ENCODE measurements at regions not wholly inside any gene's neighbourhood (a gene's known extent, or its start where the extent isn't known, plus 50 kb on each side); places are given as distances from the start of the nearest gene placed in this dataset.
"Not testable (repeated sequence)": the region's sequence is repeated elsewhere in the genome, so short reads cannot be mapped to it uniquely, and the experiment has no call there.

DNA sequence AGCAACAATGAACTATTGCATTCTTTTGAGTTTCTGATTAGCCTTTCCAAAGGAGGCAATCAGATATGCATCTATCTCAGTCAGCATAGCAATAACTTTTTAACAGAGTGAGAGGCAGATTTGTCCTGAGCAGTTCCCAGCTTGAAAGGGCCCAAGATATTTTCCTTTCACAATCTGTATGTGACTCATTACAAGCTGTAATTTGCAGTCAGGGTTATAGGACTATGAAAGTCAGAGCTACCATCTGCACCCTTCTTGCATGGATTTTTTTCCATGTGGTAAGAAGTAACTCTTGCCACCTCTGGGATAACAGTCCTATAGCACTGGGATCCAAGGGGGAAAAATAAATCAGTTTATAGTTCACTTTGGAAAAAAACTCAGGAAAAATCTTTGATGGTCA is 318.2 kb upstream of the RGS17 start (continued):
- TF ChIP-seq PREB (CRISPR knock-in tag; IDR thresholded peaks at IDR 0.05) (no peak), TMF1 (CRISPR knock-in tag; IDR thresholded peaks at IDR 0.05; ENCODE audit: low read depth) (no peak)
- TF ChIP-seq, protein P1, sequence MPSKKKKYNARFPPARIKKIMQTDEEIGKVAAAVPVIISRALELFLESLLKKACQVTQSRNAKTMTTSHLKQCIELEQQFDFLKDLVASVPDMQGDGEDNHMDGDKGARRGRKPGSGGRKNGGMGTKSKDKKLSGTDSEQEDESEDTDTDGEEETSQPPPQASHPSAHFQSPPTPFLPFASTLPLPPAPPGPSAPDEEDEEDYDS (CRISPR knock-in tag; IDR thresholded peaks at IDR 0.05): no peak

GRCh38 chr6:153442749-153443148 is 311.7 kb upstream of the RGS17 start:
- BruUV-seq (replicated peaks); FAIRE-seq; H3K4me3 ChIP-seq (replicated peaks in 1 of 3; ENCODE audit: insufficient read depth in 1 of 3, low read depth in 2 of 3, low read length in 3 of 3); H2AFZ ChIP-seq (ENCODE audit: low read length); H3K36me3 ChIP-seq (replicated peaks in 1 of 2; ENCODE audit: control insufficient read depth in 1 of 2, insufficient read depth in 2 of 2, low read length in 2 of 2); intact Hi-C loops (cut with micrococcal nuclease; ENCODE audit: unreplicated experiment); H3K9ac ChIP-seq (ENCODE audit: insufficient read depth, low read depth, low read length); H3K27me3 ChIP-seq (ENCODE audit: control insufficient read depth in 1 of 2, insufficient read depth in 2 of 2, low read length in 2 of 2); CTCF ChIA-PET (ENCODE audit: low intra/inter-chr PET ratio, low total read pairs); in situ Hi-C loops (cut with HindIII; ENCODE audit: extremely low pct_ligation_motif_present, low pct_unique_long_range_greater_than_20kb); ATAC-seq; H4K20me1 ChIP-seq (ENCODE audit: insufficient read depth, low read length); H3K79me2 ChIP-seq (ENCODE audit: insufficient read depth, low read length); POLR2A ChIA-PET; H3K4me1 ChIP-seq (ENCODE audit: insufficient read depth, low read length); H3K27ac ChIP-seq (ENCODE audit: extremely low read length, insufficient read depth, low read length); DNase-seq (ENCODE audit: low spot score); H3K4me2 ChIP-seq (ENCODE audit: low read depth, low read length): not testable (repeated sequence)
- H3K9me3 ChIP-seq (ENCODE audit: low read length): peaks cover 13% of the 10 kb centered on the region
- WGBS (ENCODE audit: low lambda C conversion rate): 5% methylated on average over 2 of the region's 2 CpGs

GRCh38 chr6:153442096-153442495 is 311.0 kb upstream of the RGS17 start:
- in situ Hi-C loops (cut with HindIII; ENCODE audit: extremely low pct_ligation_motif_present, low pct_unique_long_range_greater_than_20kb) (no loop called here), intact Hi-C loops (cut with micrococcal nuclease; ENCODE audit: unreplicated experiment) (no loop called here)
- ChIA-PET POLR2A (no interaction called here), CTCF (ENCODE audit: low intra/inter-chr PET ratio, low total read pairs) (no interaction called here)
- Histone ChIP-seq H3K9me3 (ENCODE audit: low read length) (0 out of 2 replicates have a peak, but pooled peaks cover 8% of the 10 kb centered on the region), H3K27ac (ENCODE audit: extremely low read length, insufficient read depth, low read length) (no peak overlapping the region), H2AFZ (ENCODE audit: low read length) (no peak overlapping the region), H3K27me3 (ENCODE audit: control insufficient read depth in 1 of 2, insufficient read depth in 2 of 2, low read length in 2 of 2) (no peaks in the 10 kb centered on the region), H3K36me3 (replicated peaks in 1 of 2; ENCODE audit: control insufficient read depth in 1 of 2, insufficient read depth in 2 of 2, low read length in 2 of 2) (no peaks in the 10 kb centered on the region), H3K79me2 (ENCODE audit: insufficient read depth, low read length) (no peaks in the 10 kb centered on the region), H3K4me3 (replicated peaks in 1 of 3; ENCODE audit: insufficient read depth in 1 of 3, low read depth in 2 of 3, low read length in 3 of 3) (no peak overlapping the region), H4K20me1 (ENCODE audit: insufficient read depth, low read length) (no peaks in the 10 kb centered on the region), H3K4me2 (ENCODE audit: low read depth, low read length) (no peak overlapping the region), H3K4me1 (ENCODE audit: insufficient read depth, low read length) (no peaks in the 10 kb centered on the region), H3K9ac (ENCODE audit: insufficient read depth, low read depth, low read length) (no peak overlapping the region)
- no peak for DNase-seq (ENCODE audit: low spot score)
- no peak for ATAC-seq
- BruUV-seq (replicated peaks): no TSS peak
- no peak for FAIRE-seq
- 2% methylated on average over 2 of the region's 2 CpGs for WGBS (ENCODE audit: low lambda C conversion rate)
- TF ChIP-seq REPIN1 (CRISPR knock-in tag; IDR thresholded peaks at IDR 0.05; ENCODE audit: borderline replicate concordance, low read depth) (no peak), CENPT (CRISPR knock-in tag; IDR thresholded peaks at IDR 0.05; ENCODE audit: low read depth) (no peak), MLLT10 (CRISPR knock-in tag; IDR thresholded peaks at IDR 0.05) (no peak), NFKB2 (CRISPR knock-in tag; IDR thresholded peaks at IDR 0.05; ENCODE audit: borderline replicate concordance) (no peak), ZNF317 (CRISPR knock-in tag; IDR thresholded peaks at IDR 0.05) (no peak), RFXANK (CRISPR knock-in tag; IDR thresholded peaks at IDR 0.05) (no peak), ZBTB37 (CRISPR knock-in tag; IDR thresholded peaks at IDR 0.05) (no peak), DMAP1 (CRISPR knock-in tag; IDR thresholded peaks at IDR 0.05) (no peak), ZBTB33 (CRISPR knock-in tag; IDR thresholded peaks at IDR 0.05) (no peak), ZNF761 (CRISPR knock-in tag; conservative IDR thresholded peaks at IDR 0.05) (no peak), WIZ (CRISPR knock-in tag; IDR thresholded peaks at IDR 0.05) (no peak)
